GM19397 (cell line): ENCODE measurements at regions not wholly inside any gene's neighbourhood (a gene's known extent, or its start where the extent isn't known, plus 50 kb on each side); places are given as distances from the start of the nearest gene placed in this dataset.
A peak's percentile ranks its signal among the peaks of the same experiment; 100 is the strongest.
"Not testable (repeated sequence)": the region's sequence is repeated elsewhere in the genome, so short reads cannot be mapped to it uniquely, and the experiment has no call there.

ENCODE experiments used
- ATAC-seq: cut with Tn5 transposase; IDR thresholded peaks from one replicate; pipeline ENCODE4 v1.9.1; 2021; ENCODE audit warnings: mild to moderate bottlenecking, moderate library complexity; ENCODE audit not compliant: unreplicated experiment

- not testable (repeated sequence) for ATAC-seq
Measured at GRCh38 chrX:77127571-77127970, 319.6 kb upstream of the FGF16 start.

- ATAC-seq: no peak
Measured at GRCh38 chrX:77143907-77144306, 303.3 kb upstream of the FGF16 start.

GRCh38 chrX:77160301-77160700 lies 286.9 kb upstream of the FGF16 start:
- ATAC-seq: no peak

DNA sequence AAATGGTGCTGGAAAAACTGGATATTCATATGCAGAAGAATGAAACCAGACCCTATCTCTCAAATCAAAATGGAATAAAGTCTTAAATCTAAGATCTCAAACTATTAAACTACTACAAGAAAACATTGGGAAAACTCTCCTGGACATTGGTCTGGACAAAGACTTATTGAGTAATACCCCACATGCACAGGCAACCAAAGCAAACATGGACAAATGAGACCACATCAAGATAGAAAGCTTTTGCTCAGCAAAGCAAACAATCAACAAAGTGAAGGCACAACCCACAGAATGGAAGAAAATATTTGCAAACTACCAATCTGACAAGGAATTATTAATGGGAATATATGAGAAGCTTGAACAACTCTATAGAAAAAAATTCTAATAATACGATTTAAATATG lies 284.4 kb upstream of the FGF16 start:
- no peak for ATAC-seq

GRCh38 chrX:77167993-77168392 lies 279.2 kb upstream of the FGF16 start:
- ATAC-seq: no peak

DNA sequence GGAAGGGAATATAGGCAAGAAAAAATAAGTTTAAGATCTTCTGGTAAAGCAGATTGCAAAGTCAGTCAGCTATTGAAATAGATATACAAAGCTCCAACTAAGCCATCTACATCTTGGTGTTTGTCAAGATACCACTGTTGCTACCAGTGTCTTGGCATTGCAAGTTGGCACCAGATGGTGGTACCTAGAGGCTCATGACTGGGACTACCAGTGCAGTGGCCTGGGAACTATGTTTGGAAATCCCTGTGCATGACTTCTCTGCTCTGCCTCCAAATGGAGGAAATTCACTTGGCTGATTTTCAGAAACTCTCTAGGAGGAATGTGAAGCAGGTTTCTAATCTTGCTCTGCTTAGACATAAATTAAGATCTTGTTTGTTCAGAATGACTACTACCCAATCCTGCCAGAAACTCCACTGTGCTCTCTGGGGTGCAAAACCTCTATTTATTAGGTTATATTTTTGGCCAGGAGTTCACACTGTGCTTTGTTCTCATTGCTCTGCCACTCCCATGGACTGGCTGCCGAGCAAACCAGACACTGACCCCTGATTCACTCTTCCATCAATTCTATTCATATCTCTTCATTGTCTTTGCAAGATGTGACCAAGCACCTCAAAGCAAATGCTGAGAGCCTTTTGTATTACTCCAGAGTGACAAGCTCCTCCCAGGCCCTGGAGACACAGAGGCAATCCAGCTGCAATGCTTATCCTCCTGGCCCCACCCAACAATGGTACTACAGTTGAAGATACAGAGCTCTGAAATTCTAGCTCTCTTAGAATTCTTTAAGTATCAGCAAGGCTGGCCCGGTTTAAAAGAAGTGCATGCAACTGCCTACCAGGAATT lies 272.3 kb upstream of the FGF16 start:
- ATAC-seq: no peak

- ATAC-seq: no peak
Measured at GRCh38 chrX:77200663-77201062, 246.5 kb upstream of the FGF16 start.

DNA sequence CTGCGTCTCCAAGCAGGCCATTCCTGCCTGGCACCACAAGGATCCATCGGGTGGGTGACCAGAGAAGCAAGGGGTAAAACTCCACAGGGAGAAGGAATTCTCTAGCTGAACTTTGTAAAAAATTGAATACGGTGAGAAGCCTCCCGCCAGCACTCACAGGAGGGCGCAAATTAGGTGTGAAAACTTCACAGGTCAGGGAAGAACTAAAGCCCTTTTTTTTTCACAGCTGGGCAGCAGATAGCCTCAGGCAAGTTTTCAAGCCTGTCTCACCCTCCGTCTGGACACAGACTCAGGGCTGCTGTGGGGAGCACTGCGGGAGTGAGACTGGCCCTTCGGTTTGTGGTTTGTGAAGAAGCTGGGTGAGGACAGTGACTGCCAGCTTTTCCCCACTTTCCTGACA lies 224.1 kb upstream of the FGF16 start:
- no peak for ATAC-seq

- no peak for ATAC-seq
Measured at GRCh38 chrX:77264490-77264889, 182.7 kb upstream of the FGF16 start.

- ATAC-seq: no peak
Measured at GRCh38 chrX:77275392-77275791, 171.8 kb upstream of the FGF16 start.

- no peak for ATAC-seq
Measured at GRCh38 chrX:77276742-77277141, 170.4 kb upstream of the FGF16 start.

- no peak for ATAC-seq
Measured at GRCh38 chrX:77277911-77278310, 169.3 kb upstream of the FGF16 start.

DNA sequence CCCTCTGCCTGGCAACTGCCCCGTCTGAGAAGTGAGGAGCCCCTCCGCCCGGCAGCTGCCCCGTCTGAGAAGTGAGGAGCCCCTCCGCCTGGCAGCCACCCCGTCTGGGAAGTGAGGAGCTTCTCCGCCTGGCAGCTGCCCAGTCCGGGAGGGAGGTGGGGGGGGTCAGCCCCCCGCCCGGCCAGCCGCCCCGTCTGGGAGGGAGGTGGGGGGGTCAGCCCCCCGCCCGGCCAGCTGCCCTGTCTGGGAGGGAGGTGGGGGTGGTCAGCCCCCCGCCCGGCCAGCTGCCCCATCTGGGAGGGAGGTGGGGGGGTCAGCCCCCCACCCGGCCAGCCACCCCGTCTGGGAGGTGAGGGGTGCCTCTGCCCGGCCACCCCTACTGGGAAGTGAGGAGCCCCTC lies 167.8 kb upstream of the FGF16 start:
- not testable (repeated sequence) for ATAC-seq

GRCh38 chrX:77293331-77293995 lies 153.7 kb upstream of the FGF16 start:
- ATAC-seq: peak; percentile 70

DNA sequence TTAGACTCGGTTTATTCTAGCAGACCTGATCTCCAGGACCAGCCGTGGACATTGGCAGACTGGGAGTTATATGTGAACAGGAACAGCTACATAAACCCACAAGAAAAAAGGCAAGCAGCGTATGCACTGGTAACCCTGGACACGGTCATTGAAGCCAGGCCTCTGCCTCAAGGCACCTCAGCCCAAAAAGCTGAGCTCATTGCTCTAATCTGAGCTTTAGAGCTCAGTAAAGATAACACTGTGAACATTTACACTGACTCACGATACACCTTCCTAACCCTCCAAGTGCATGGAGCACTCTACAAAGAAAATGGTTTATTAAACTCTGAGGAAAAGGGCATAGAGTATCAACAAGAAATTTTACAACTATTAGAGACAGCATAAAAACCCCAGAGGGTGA lies 148.9 kb upstream of the FGF16 start:
- ATAC-seq: no peak

- no peak for ATAC-seq
Measured at GRCh38 chrX:77298790-77299189, 148.4 kb upstream of the FGF16 start.

DNA sequence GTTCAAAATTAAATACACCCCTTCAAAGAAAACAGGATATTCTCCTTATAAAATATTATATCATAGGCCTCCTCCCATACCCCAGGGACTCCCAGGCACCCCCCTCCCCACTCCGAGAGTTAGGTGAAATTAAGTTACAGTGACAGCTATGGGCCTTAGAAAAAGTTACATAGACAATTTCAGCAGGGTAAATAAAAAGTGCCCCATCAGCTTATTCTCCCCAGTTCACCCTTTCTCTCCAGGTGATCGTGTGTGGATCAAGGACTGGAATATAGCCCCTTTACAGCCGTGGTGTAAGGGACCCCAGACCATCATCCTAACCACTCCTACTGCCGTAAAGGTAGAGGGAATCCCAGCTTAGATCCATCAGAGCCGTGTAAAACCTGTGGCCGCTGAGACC lies 147.6 kb upstream of the FGF16 start:
- no peak for ATAC-seq

DNA sequence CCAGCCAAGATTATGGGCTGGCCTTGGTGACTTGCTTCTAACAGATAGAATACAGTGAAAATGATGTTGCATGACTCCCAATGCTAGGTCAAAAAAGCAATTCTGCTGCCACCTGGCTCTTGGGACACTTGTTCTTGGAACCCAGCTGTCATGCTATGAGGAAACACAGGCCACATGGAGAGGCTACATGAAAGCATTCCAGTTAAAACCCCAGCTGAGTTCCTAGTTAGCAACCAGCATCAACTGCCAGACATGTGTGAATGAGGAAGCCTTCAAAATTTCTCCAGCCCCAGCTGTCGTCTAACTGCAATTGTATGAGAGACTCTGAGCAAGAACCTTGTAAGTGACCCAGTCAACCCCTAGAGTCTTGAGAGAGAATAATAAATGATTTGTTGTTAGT lies 105.2 kb upstream of the FGF16 start:
- no peak for ATAC-seq

DNA sequence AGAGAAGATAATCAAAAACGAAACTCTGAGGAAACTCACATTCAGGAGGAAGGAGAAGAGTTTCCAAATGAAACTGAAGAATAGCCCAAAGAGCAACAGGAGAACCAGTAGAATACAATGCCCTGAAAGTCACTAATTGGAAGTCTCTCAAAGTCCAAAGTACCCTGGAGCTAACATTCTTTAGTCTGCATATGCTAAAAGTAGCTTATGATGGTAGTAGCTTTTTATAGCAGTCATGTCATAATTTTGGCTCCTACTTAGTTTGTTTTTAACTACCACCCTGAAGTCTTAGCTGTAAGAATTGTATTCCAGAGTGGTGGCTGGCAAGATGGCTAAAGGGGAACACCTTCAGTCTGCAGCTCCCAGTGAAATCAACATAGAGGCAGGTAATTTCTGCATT lies 100.3 kb upstream of the FGF16 start:
- no peak for ATAC-seq

DNA sequence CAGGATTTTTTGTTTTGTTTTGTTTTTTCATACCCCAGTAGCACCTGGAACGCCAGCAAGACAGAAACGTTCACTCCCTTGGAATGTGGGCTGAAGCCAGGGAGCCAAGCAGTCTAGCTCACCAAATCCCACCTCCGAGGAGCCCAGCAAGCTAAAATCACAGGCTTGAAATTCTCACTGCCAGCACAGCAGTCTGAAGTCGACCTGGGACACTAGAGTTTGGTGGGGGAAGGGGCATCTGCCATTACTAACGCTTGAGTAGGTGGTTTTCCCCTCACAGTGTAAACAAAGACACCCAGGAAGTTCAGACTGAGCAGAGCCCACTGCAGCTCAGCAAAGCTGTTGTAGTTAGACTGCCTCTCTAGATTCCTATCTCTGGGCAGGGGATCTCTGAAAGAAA lies 99.6 kb upstream of the FGF16 start:
- ATAC-seq: no peak

DNA sequence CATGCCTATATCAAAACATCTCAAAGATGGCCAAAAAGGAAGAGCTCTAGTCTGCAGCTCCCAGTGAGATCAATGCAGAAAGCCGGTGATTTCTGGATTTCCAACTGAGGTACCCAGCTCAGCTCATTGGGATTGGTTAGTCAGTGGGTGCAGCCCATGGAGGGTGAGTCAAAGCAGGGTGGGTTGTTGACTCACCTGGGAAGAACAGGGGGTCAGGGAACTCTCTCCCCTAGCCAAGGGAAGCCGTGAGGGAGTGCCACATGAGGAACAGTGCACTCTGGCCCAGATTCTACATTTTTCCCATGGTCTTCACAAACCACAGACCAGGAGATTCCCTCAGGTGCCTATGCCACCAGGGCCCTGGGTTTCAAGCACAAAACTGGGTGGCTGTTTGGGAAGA lies 57.3 kb upstream of the FGF16 start:
- ATAC-seq: no peak

GRCh38 chrX:77390365-77390764 lies 56.8 kb upstream of the FGF16 start:
- ATAC-seq: not testable (repeated sequence)
